ENCODE measurements at regions not wholly inside any gene's neighbourhood (a gene's known extent, or its start where the extent isn't known, plus 50 kb on each side); places are given as distances from the start of the nearest gene placed in this dataset.

- H3K9me3 ChIP-seq, result no peaks in the 10 kb centered on the region
- DNase-seq (no peak), ATAC-seq (no peak)
- no peaks in the 10 kb centered on the region for H3K27me3 ChIP-seq (ENCODE audit: insufficient read depth in 3 of 3, low read length in 2 of 3)
- no peaks in the 10 kb centered on the region for H3K36me3 ChIP-seq (ENCODE audit: insufficient read depth in 1 of 2, low read depth in 1 of 2)
- H3K27ac ChIP-seq, result no peak overlapping the region
- no peaks in the 10 kb centered on the region for H3K4me1 ChIP-seq
- 82 to 91% (median 86%) methylated on average over 4 of the region's 4 CpGs for WGBS, 3 donors
- no peak overlapping the region for H3K4me3 ChIP-seq
- TF ChIP-seq CTCF (IDR thresholded peaks at IDR 0.05), result no peak
- intact Hi-C loops (cut with DNase I), result no loop called here
Measured at GRCh38 chr13:61965756-61966155, 550.1 kb upstream of the PCDH20 start.

- ATAC-seq, result no peak
- no peak for TF ChIP-seq CTCF (IDR thresholded peaks at IDR 0.05)
- DNase-seq, result no peak
- intact Hi-C loops (cut with DNase I), result no loop called here
- no peak overlapping the region for H3K27ac ChIP-seq
- no peaks in the 10 kb centered on the region for H3K27me3 ChIP-seq (ENCODE audit: insufficient read depth in 3 of 3, low read length in 2 of 3)
- no peaks in the 10 kb centered on the region for H3K36me3 ChIP-seq (ENCODE audit: insufficient read depth in 1 of 2, low read depth in 1 of 2)
- no peaks in the 10 kb centered on the region for H3K9me3 ChIP-seq
- no peak overlapping the region for H3K4me3 ChIP-seq
- H3K4me1 ChIP-seq, result no peaks in the 10 kb centered on the region
Measured at GRCh38 chr13:61960981-61961380, 545.3 kb upstream of the PCDH20 start.

- Histone ChIP-seq H3K27me3 (ENCODE audit: insufficient read depth in 3 of 3, low read length in 2 of 3) (no peaks in the 10 kb centered on the region), H3K4me1 (no peaks in the 10 kb centered on the region), H3K27ac (no peak overlapping the region), H3K9me3 (no peaks in the 10 kb centered on the region), H3K4me3 (no peak overlapping the region), H3K36me3 (ENCODE audit: insufficient read depth in 1 of 2, low read depth in 1 of 2) (no peaks in the 10 kb centered on the region)
- no peak for DNase-seq
- no peak for ATAC-seq
- WGBS, 3 donors, result 10 to 20% (median 11%) methylated on average over 3 of the region's 3 CpGs
- no peak for TF ChIP-seq CTCF (IDR thresholded peaks at IDR 0.05)
- intact Hi-C loops (cut with DNase I), result no loop called here
Measured at GRCh38 chr13:61954092-61954491, 538.4 kb upstream of the PCDH20 start.

- H3K36me3 ChIP-seq (ENCODE audit: insufficient read depth in 1 of 2, low read depth in 1 of 2), result no peaks in the 10 kb centered on the region
- intact Hi-C loops (cut with DNase I), result no loop called here
- H3K27me3 ChIP-seq (ENCODE audit: insufficient read depth in 3 of 3, low read length in 2 of 3), result no peaks in the 10 kb centered on the region
- DNase-seq, result no peak
- H3K4me1 ChIP-seq, result no peaks in the 10 kb centered on the region
- WGBS, 3 donors, result 76 to 92% (median 84%) methylated on average over 8 of the region's 8 CpGs
- H3K4me3 ChIP-seq, result no peak overlapping the region
- no peaks in the 10 kb centered on the region for H3K9me3 ChIP-seq
- no peak overlapping the region for H3K27ac ChIP-seq
- no peak for ATAC-seq
- TF ChIP-seq CTCF (IDR thresholded peaks at IDR 0.05), result no peak
Measured at GRCh38 chr13:61950828-61951227, 535.2 kb upstream of the PCDH20 start.

GRCh38 chr13:61944329-61944929, 528.8 kb upstream of the PCDH20 start:
- no peak overlapping the region for H3K4me3 ChIP-seq
- no peak for TF ChIP-seq CTCF (IDR thresholded peaks at IDR 0.05)
- H3K27me3 ChIP-seq (ENCODE audit: insufficient read depth in 3 of 3, low read length in 2 of 3), result no peaks in the 10 kb centered on the region
- intact Hi-C loops (cut with DNase I), result no loop called here
- H3K4me1 ChIP-seq, result no peaks in the 10 kb centered on the region
- no peak overlapping the region for H3K27ac ChIP-seq
- ATAC-seq, result no peak
- 77 to 81% (median 78%) methylated on average over 7 of the region's 7 CpGs for WGBS, 3 donors
- H3K9me3 ChIP-seq, result no peaks in the 10 kb centered on the region
- DNase-seq, result no peak
- no peaks in the 10 kb centered on the region for H3K36me3 ChIP-seq (ENCODE audit: insufficient read depth in 1 of 2, low read depth in 1 of 2)

Data from psoas muscle (tissue), 7 donors.